ENCODE measurements at regions not wholly inside any gene's neighbourhood (a gene's known extent, or its start where the extent isn't known, plus 50 kb on each side); places are given as distances from the start of the nearest gene placed in this dataset.

DNA sequence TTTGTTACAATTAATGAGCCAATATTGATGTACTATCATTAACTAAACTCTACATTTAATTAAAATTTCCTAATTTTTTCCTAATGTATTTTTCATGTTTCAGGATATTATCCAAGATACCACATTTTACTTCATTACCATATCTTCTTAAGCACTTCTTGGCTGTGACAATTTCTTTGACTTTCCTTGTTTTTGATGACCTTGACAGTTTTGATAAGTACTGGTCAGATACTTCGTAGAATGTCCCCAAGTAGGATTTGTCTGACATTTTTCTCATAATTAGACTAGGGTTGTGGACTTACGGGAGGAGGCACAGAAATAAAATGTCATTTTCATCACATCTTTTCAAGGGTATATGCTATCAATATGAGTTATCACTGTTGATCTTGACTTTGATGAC lies 700.9 kb downstream of the BCL11B start:
- Histone ChIP-seq H3K27me3 (no peaks in the 10 kb centered on the region), H3K9me3 (no peaks in the 10 kb centered on the region), H3K4me1 (no peaks in the 10 kb centered on the region), H3K4me3 (no peak overlapping the region), H3K27ac (no peak overlapping the region), H3K36me3 (no peaks in the 10 kb centered on the region), H3K9ac (ENCODE audit: low read depth in 2 of 2, low read length in 2 of 2) (no peak overlapping the region)
- intact Hi-C loops (cut with DNase I) = no loop called here
- DNase-seq = no peak
- TF ChIP-seq, protein P1, sequence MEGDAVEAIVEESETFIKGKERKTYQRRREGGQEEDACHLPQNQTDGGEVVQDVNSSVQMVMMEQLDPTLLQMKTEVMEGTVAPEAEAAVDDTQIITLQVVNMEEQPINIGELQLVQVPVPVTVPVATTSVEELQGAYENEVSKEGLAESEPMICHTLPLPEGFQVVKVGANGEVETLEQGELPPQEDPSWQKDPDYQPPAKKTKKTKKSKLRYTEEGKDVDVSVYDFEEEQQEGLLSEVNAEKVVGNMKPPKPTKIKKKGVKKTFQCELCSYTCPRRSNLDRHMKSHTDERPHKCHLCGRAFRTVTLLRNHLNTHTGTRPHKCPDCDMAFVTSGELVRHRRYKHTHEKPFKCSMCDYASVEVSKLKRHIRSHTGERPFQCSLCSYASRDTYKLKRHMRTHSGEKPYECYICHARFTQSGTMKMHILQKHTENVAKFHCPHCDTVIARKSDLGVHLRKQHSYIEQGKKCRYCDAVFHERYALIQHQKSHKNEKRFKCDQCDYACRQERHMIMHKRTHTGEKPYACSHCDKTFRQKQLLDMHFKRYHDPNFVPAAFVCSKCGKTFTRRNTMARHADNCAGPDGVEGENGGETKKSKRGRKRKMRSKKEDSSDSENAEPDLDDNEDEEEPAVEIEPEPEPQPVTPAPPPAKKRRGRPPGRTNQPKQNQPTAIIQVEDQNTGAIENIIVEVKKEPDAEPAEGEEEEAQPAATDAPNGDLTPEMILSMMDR (IDR thresholded peaks at IDR 0.05) = no peak

- Histone ChIP-seq H3K4me3 (no peak overlapping the region), H3K4me1 (no peaks in the 10 kb centered on the region), H3K36me3 (no peaks in the 10 kb centered on the region), H3K9ac (ENCODE audit: low read depth in 2 of 2, low read length in 2 of 2) (no peak overlapping the region), H3K9me3 (no peaks in the 10 kb centered on the region), H3K27ac (no peak overlapping the region), H3K27me3 (no peaks in the 10 kb centered on the region)
- intact Hi-C loops (cut with DNase I) = no loop called here
- DNase-seq = no peak
- TF ChIP-seq, protein P1 (IDR thresholded peaks at IDR 0.05) = no peak
Observed at GRCh38 chr14:98573082-98573481, 698.9 kb downstream of the BCL11B start.

- no peaks in the 10 kb centered on the region for H3K4me1 ChIP-seq
- H3K9me3 ChIP-seq = no peaks in the 10 kb centered on the region
- no peak overlapping the region for H3K9ac ChIP-seq (ENCODE audit: low read depth in 2 of 2, low read length in 2 of 2)
- TF ChIP-seq, protein P1 (IDR thresholded peaks at IDR 0.05) = no peak
- no peaks in the 10 kb centered on the region for H3K27me3 ChIP-seq
- no peak overlapping the region for H3K27ac ChIP-seq
- intact Hi-C loops (cut with DNase I) = no loop called here
- no peak overlapping the region for H3K4me3 ChIP-seq
- DNase-seq = no peak
- no peaks in the 10 kb centered on the region for H3K36me3 ChIP-seq
Observed at GRCh38 chr14:98576463-98576862, 695.5 kb downstream of the BCL11B start.

DNA sequence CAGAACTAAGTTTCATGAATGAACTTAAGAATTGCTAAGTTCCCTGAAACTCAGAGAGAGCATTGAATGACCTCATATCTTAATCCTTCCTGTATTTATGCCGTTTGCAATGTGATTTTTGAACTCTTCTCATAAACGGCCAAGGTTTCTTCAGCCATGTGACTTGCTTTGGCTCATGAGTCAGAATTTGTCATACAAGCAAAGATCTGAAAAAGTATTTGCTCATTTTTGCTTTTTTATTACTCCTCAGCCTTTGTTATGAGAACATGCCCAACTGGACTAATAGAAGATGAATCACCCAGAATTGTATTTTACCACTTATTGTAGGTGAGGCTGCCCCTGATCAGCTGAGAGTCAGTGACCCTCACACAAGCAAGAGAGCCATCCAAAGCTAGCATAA lies 693.8 kb downstream of the BCL11B start:
- no peaks in the 10 kb centered on the region for H3K4me1 ChIP-seq
- TF ChIP-seq, protein P1 (IDR thresholded peaks at IDR 0.05) = no peak
- H3K4me3 ChIP-seq = no peak overlapping the region
- H3K9ac ChIP-seq (ENCODE audit: low read depth in 2 of 2, low read length in 2 of 2) = no peak overlapping the region
- no peaks in the 10 kb centered on the region for H3K36me3 ChIP-seq
- no peaks in the 10 kb centered on the region for H3K27me3 ChIP-seq
- H3K9me3 ChIP-seq = no peaks in the 10 kb centered on the region
- H3K27ac ChIP-seq = no peak overlapping the region
- intact Hi-C loops (cut with DNase I) = no loop called here
- DNase-seq = no peak

GRCh38 chr14:98579140-98579539 lies 692.9 kb downstream of the BCL11B start:
- H3K4me1 ChIP-seq = no peaks in the 10 kb centered on the region
- H3K27ac ChIP-seq = no peak overlapping the region
- no peak overlapping the region for H3K9ac ChIP-seq (ENCODE audit: low read depth in 2 of 2, low read length in 2 of 2)
- H3K9me3 ChIP-seq = no peaks in the 10 kb centered on the region
- intact Hi-C loops (cut with DNase I) = no loop called here
- H3K27me3 ChIP-seq = no peaks in the 10 kb centered on the region
- no peaks in the 10 kb centered on the region for H3K36me3 ChIP-seq
- TF ChIP-seq, protein P1 (IDR thresholded peaks at IDR 0.05) = no peak
- DNase-seq = no peak
- H3K4me3 ChIP-seq = no peak overlapping the region

Data from colonic mucosa (tissue), 4 donors.